ENCODE measurements at regions not wholly inside any gene's neighbourhood (a gene's known extent, or its start where the extent isn't known, plus 50 kb on each side); places are given as distances from the start of the nearest gene placed in this dataset.

DNA sequence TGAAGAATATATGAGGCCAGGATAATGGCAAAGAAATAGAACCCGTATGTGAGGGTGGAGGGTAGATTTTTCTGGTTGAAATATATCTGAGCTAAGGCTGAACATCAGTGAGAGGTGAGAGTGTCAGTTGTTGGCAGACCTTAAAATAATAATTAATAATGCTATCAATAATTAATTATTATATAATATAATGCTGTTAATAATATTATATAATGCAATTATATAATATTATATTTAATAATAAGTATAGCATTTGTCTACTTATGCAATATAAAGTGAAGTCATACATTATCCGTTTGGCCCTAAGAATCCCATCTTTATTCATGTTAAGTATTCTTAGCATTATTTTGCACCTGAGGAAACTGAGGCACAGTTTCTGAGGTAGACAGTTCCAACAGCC, 269.9 kb upstream of the FZD8 start (continued):
- TF ChIP-seq, protein P1, sequence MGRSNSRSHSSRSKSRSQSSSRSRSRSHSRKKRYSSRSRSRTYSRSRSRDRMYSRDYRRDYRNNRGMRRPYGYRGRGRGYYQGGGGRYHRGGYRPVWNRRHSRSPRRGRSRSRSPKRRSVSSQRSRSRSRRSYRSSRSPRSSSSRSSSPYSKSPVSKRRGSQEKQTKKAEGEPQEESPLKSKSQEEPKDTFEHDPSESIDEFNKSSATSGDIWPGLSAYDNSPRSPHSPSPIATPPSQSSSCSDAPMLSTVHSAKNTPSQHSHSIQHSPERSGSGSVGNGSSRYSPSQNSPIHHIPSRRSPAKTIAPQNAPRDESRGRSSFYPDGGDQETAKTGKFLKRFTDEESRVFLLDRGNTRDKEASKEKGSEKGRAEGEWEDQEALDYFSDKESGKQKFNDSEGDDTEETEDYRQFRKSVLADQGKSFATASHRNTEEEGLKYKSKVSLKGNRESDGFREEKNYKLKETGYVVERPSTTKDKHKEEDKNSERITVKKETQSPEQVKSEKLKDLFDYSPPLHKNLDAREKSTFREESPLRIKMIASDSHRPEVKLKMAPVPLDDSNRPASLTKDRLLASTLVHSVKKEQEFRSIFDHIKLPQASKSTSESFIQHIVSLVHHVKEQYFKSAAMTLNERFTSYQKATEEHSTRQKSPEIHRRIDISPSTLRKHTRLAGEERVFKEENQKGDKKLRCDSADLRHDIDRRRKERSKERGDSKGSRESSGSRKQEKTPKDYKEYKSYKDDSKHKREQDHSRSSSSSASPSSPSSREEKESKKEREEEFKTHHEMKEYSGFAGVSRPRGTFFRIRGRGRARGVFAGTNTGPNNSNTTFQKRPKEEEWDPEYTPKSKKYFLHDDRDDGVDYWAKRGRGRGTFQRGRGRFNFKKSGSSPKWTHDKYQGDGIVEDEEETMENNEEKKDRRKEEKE (IDR thresholded peaks at IDR 0.05) = no peak
- TF ChIP-seq, protein P2, sequence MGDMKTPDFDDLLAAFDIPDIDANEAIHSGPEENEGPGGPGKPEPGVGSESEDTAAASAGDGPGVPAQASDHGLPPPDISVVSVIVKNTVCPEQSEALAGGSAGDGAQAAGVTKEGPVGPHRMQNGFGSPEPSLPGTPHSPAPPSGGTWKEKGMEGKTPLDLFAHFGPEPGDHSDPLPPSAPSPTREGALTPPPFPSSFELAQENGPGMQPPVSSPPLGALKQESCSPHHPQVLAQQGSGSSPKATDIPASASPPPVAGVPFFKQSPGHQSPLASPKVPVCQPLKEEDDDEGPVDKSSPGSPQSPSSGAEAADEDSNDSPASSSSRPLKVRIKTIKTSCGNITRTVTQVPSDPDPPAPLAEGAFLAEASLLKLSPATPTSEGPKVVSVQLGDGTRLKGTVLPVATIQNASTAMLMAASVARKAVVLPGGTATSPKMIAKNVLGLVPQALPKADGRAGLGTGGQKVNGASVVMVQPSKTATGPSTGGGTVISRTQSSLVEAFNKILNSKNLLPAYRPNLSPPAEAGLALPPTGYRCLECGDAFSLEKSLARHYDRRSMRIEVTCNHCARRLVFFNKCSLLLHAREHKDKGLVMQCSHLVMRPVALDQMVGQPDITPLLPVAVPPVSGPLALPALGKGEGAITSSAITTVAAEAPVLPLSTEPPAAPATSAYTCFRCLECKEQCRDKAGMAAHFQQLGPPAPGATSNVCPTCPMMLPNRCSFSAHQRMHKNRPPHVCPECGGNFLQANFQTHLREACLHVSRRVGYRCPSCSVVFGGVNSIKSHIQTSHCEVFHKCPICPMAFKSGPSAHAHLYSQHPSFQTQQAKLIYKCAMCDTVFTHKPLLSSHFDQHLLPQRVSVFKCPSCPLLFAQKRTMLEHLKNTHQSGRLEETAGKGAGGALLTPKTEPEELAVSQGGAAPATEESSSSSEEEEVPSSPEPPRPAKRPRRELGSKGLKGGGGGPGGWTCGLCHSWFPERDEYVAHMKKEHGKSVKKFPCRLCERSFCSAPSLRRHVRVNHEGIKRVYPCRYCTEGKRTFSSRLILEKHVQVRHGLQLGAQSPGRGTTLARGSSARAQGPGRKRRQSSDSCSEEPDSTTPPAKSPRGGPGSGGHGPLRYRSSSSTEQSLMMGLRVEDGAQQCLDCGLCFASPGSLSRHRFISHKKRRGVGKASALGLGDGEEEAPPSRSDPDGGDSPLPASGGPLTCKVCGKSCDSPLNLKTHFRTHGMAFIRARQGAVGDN (IDR thresholded peaks at IDR 0.05) = no peak
- no peak for TF ChIP-seq CBX5 (IDR thresholded peaks at IDR 0.05; ENCODE audit: low read depth)
- no peak for TF ChIP-seq JUND (IDR thresholded peaks at IDR 0.05; ENCODE audit: low read depth, low read length)
- TF ChIP-seq, protein P3, sequence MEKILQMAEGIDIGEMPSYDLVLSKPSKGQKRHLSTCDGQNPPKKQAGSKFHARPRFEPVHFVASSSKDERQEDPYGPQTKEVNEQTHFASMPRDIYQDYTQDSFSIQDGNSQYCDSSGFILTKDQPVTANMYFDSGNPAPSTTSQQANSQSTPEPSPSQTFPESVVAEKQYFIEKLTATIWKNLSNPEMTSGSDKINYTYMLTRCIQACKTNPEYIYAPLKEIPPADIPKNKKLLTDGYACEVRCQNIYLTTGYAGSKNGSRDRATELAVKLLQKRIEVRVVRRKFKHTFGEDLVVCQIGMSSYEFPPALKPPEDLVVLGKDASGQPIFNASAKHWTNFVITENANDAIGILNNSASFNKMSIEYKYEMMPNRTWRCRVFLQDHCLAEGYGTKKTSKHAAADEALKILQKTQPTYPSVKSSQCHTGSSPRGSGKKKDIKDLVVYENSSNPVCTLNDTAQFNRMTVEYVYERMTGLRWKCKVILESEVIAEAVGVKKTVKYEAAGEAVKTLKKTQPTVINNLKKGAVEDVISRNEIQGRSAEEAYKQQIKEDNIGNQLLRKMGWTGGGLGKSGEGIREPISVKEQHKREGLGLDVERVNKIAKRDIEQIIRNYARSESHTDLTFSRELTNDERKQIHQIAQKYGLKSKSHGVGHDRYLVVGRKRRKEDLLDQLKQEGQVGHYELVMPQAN (conservative IDR thresholded peaks at IDR 0.05) = no peak
- TF ChIP-seq MEF2A (IDR thresholded peaks at IDR 0.05; ENCODE audit: insufficient read depth, low read depth, low read length) = no peak
- TF ChIP-seq, protein P4, sequence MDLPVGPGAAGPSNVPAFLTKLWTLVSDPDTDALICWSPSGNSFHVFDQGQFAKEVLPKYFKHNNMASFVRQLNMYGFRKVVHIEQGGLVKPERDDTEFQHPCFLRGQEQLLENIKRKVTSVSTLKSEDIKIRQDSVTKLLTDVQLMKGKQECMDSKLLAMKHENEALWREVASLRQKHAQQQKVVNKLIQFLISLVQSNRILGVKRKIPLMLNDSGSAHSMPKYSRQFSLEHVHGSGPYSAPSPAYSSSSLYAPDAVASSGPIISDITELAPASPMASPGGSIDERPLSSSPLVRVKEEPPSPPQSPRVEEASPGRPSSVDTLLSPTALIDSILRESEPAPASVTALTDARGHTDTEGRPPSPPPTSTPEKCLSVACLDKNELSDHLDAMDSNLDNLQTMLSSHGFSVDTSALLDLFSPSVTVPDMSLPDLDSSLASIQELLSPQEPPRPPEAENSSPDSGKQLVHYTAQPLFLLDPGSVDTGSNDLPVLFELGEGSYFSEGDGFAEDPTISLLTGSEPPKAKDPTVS (IDR thresholded peaks at IDR 0.05; ENCODE audit: low read depth, low read length) = no peak
- TF ChIP-seq FOXM1 (IDR thresholded peaks at IDR 0.05; ENCODE audit: low read depth, low read length) = no peak
- no peak for TF ChIP-seq ZSCAN29 (IDR thresholded peaks at IDR 0.05)
- TF ChIP-seq MXI1 (IDR thresholded peaks at IDR 0.05; ENCODE audit: low read depth, low read length) = no peak
- no peak for TF ChIP-seq BMI1 (IDR thresholded peaks at IDR 0.05; ENCODE audit: borderline replicate concordance)
